ENCODE measurements at regions not wholly inside any gene's neighbourhood (a gene's known extent, or its start where the extent isn't known, plus 50 kb on each side); places are given as distances from the start of the nearest gene placed in this dataset.
A peak's percentile ranks its signal among the peaks of the same experiment; 100 is the strongest.

DNA sequence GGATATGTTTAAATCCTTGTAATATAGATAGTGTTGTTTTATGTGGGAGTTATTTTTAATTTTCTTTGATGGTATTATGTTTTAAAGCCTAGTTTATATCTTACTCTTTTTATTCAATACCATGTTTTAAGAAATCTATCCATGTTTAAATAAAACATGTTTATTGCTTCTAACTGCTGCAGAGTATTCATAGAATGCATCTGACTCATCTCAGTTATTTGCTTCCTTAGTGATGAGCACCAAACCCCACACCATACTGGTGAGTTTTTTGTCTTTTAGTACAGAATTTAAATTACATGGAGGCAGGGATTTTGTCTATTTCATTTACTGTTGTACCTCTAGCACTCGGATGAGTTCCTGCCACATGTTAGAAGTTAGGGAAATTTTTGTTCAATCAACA, 209.2 kb downstream of the NSUN3 start:
- no peak overlapping the region for H3K4me3 Mint-ChIP-seq (ENCODE audit: unreplicated experiment)
- H3K27ac Mint-ChIP-seq (ENCODE audit: unreplicated experiment): no peak overlapping the region
- no peaks in the 10 kb centered on the region for H3K27me3 Mint-ChIP-seq (ENCODE audit: low read depth)
- no peaks in the 10 kb centered on the region for H3K36me3 Mint-ChIP-seq (ENCODE audit: low read depth)
- H3K9me3 Mint-ChIP-seq (ENCODE audit: low read depth): no peaks in the 10 kb centered on the region
- no peak for TF ChIP-seq CTCF (IDR thresholded peaks at IDR 0.05)
- DNase-seq (ENCODE audit: low spot score): no peak
- peaks cover 30% of the 10 kb centered on the region for H3K4me1 Mint-ChIP-seq (ENCODE audit: low read depth)

- no peak for DNase-seq (ENCODE audit: low spot score)
- Mint-ChIP-seq H3K4me3 (ENCODE audit: unreplicated experiment) (no peak overlapping the region), H3K9me3 (ENCODE audit: low read depth) (no peaks in the 10 kb centered on the region), H3K36me3 (ENCODE audit: low read depth) (no peaks in the 10 kb centered on the region), H3K4me1 (ENCODE audit: low read depth) (no peaks in the 10 kb centered on the region), H3K27ac (ENCODE audit: unreplicated experiment) (no peak overlapping the region), H3K27me3 (ENCODE audit: low read depth) (no peaks in the 10 kb centered on the region)
- TF ChIP-seq CTCF (IDR thresholded peaks at IDR 0.05): no peak
These were observed 218.1 kb downstream of the NSUN3 start for GRCh38 chr3:94280958-94281357.

- H3K27ac Mint-ChIP-seq (ENCODE audit: unreplicated experiment): no peak overlapping the region
- H3K4me1 Mint-ChIP-seq (ENCODE audit: low read depth): no peaks in the 10 kb centered on the region
- H3K27me3 Mint-ChIP-seq (ENCODE audit: low read depth): no peaks in the 10 kb centered on the region
- H3K9me3 Mint-ChIP-seq (ENCODE audit: low read depth): no peaks in the 10 kb centered on the region
- peak; percentile 80 for TF ChIP-seq CTCF (IDR thresholded peaks at IDR 0.05)
- H3K4me3 Mint-ChIP-seq (ENCODE audit: unreplicated experiment): no peak overlapping the region
- DNase-seq (ENCODE audit: low spot score): no peak
- no peaks in the 10 kb centered on the region for H3K36me3 Mint-ChIP-seq (ENCODE audit: low read depth)
These were observed 223.0 kb downstream of the NSUN3 start for GRCh38 chr3:94285872-94286271.

- no peak for TF ChIP-seq CTCF (IDR thresholded peaks at IDR 0.05)
- Mint-ChIP-seq H3K27me3 (ENCODE audit: low read depth) (no peaks in the 10 kb centered on the region), H3K36me3 (ENCODE audit: low read depth) (no peaks in the 10 kb centered on the region), H3K9me3 (ENCODE audit: low read depth) (peaks cover 7% of the 10 kb centered on the region), H3K4me1 (ENCODE audit: low read depth) (peaks cover 15% of the 10 kb centered on the region), H3K27ac (ENCODE audit: unreplicated experiment) (no peak overlapping the region), H3K4me3 (ENCODE audit: unreplicated experiment) (no peak overlapping the region)
- DNase-seq (ENCODE audit: low spot score): no peak
These were observed 228.8 kb downstream of the NSUN3 start for GRCh38 chr3:94291686-94292085.

DNA sequence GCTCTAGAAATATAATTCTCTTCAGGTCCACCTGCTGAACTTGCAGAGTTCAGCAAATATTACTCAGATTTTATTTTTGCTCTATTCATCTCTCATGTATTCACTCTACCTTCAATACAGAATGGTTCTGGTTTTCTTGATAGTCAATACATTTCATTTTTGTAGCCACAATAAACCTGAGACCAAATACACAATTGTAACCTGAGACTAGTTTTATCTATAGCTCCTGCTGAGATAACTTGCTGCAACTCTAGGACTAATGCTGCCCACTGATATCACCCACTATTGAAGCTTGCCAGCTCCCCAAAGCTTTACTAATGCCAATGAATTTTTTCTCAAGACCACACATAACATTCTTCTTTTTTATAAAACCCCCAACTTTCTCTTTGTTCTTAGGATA, 229.3 kb downstream of the NSUN3 start:
- no peak overlapping the region for H3K4me3 Mint-ChIP-seq (ENCODE audit: unreplicated experiment)
- peaks cover 15% of the 10 kb centered on the region for H3K4me1 Mint-ChIP-seq (ENCODE audit: low read depth)
- H3K36me3 Mint-ChIP-seq (ENCODE audit: low read depth): no peaks in the 10 kb centered on the region

More for the DNA sequence above, 229.3 kb downstream of the NSUN3 start:
- H3K27me3 Mint-ChIP-seq (ENCODE audit: low read depth): no peaks in the 10 kb centered on the region
- H3K9me3 Mint-ChIP-seq (ENCODE audit: low read depth): peaks cover 7% of the 10 kb centered on the region
- DNase-seq (ENCODE audit: low spot score): no peak
- no peak overlapping the region for H3K27ac Mint-ChIP-seq (ENCODE audit: unreplicated experiment)
- TF ChIP-seq CTCF (IDR thresholded peaks at IDR 0.05): no peak

Data from chondrocyte (in vitro differentiated cells).